ENCODE measurements at regions not wholly inside any gene's neighbourhood (a gene's known extent, or its start where the extent isn't known, plus 50 kb on each side); places are given as distances from the start of the nearest gene placed in this dataset.

GRCh38 chr4:4735870-4736269, 123.6 kb upstream of the MSX1 start:
- DNase-seq (ENCODE audit: low read depth), result no peak

DNA sequence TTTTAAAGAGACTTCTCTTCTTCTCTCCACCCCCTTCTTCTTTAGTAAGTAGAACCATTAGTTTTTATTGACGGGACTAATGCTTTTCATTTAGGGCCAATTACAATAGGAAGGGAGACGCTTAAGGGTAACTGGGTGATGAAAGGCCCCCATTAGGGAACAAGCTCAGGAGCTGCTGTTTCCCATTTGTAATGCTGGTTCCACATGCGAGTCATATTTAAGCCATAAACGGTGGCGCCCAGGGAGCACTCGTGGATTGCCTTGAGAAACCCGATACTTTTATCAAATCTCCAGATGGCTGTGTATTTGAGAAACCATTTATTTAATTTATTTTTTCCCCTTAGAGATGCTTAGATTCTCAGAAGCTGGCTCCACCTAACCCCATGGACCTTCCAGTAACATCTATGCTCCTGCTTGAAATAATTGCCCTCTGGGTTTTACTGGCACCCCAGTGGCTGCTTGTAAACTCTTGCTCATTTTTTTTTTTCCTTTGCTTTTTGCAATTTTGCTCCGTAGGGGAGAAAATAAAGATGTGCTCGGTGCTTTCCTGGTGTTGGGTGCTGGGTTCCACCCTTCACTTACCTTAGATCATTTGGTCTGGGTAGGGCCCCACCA, 124.2 kb upstream of the MSX1 start:
- DNase-seq (ENCODE audit: low read depth), result no peak

- no peak for DNase-seq (ENCODE audit: low read depth)
Measured at GRCh38 chr4:4734425-4734824, 125.0 kb upstream of the MSX1 start.

GRCh38 chr4:4733663-4734062, 125.8 kb upstream of the MSX1 start:
- no peak for DNase-seq (ENCODE audit: low read depth)

- no peak for DNase-seq (ENCODE audit: low read depth)
Measured at GRCh38 chr4:4730249-4730648, 129.2 kb upstream of the MSX1 start.

- no peak for DNase-seq (ENCODE audit: low read depth)
Measured at GRCh38 chr4:4729206-4729605, 130.3 kb upstream of the MSX1 start.

- no peak for DNase-seq (ENCODE audit: low read depth)
Measured at GRCh38 chr4:4727536-4727935, 131.9 kb upstream of the MSX1 start.

GRCh38 chr4:4726051-4726450, 133.4 kb upstream of the MSX1 start:
- peak; percentile 11 for DNase-seq (ENCODE audit: low read depth)

DNA sequence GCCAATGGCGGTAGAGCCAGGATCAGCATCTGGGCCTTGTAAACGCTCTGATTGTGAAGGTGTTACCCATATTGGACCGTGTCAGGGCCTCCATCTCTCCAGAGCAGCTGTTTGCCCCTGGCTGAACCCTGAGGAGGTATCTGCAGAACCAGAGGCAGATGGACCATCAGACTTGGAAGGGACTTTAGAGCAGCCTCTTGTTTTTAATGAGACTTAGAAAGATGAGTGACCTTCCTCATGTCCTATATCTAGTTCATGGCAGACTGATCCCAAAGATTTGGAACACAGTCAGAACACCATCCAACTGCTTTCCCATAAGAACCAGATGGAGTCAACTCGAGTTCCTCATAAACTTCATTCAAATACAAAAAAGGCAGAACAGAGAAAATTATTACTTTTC, 135.1 kb upstream of the MSX1 start:
- no peak for DNase-seq (ENCODE audit: low read depth)

DNA sequence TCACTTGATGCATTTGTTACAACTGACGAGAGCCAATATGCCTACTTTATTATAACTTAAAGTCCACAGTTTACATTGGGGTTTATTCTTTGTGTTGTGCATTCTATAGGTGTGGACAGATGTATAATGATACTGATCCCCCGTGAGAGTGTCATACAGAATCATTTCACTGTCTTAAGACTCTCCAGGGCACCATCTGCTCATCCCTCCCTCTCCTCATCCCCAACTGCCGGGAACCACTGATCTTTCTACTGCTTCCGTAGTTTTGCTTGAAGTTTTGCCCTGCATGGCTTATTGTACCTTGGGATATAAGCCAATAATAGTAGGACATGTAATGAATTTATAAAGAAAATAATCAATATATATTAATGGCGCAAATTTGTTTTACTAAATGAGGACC, 137.8 kb upstream of the MSX1 start:
- DNase-seq (ENCODE audit: low read depth), result no peak

GRCh38 chr4:4720646-4721045, 138.8 kb upstream of the MSX1 start:
- DNase-seq (ENCODE audit: low read depth), result no peak

- no peak for DNase-seq (ENCODE audit: low read depth)
Measured at GRCh38 chr4:4719436-4719835, 140.0 kb upstream of the MSX1 start.

- DNase-seq (ENCODE audit: low read depth), result no peak
Measured at GRCh38 chr4:4717692-4718091, 141.8 kb upstream of the MSX1 start.

GRCh38 chr4:4714331-4714730, 145.1 kb upstream of the MSX1 start:
- no peak for DNase-seq (ENCODE audit: low read depth)

DNA sequence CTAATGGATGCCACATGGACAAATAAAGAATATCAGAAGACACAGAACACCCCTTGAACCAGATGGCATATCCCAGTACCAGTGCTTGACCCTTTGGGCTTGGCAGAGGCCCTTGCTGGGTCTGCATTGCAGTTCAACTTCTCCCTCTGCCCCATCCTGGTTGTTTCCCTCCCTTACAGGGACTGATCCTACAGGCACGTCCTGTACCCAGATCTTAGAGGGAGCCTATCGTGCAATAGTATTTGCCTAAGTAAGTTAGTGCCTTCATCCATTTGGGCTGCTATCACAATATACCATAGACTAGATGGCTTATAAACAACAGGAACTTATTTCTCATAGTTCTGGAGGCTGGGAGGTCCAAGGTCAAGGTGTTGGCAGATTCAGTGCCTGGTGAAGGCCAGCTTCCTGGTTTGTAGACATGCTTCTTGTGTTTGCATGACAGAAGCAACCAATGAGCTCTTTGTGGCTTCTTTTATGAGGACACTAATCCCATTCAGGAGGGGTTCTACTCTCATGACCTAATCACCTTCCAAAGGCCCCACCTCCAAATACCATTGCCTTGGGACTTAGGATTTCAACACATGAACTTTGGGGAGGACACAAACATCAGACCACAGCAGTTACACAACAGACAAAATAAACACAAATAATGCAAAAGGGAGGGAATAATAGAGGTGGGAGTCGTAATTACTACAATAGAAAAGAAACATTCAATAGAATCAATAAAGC, 146.5 kb upstream of the MSX1 start:
- DNase-seq (ENCODE audit: low read depth), result no peak

GRCh38 chr4:4711902-4712301, 147.6 kb upstream of the MSX1 start:
- DNase-seq (ENCODE audit: low read depth), result no peak

DNA sequence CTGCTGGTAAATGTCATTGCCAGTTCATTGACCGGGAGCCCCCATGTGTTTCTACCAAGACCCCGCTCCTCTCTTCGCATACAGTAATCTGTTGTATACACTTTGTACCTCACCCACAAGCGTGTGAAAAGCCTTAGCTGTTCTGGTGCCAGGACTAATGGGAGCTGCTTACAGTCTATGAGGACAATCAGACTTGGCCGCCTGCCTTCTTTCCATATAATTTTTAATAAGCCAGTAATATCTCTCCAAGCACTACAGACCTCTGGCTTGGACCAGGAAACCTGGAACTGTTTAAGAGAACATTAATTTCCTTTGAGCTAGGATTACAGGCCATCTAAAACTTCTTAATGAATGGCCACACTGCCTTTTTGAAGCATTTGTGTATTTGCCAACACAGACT, 149.7 kb upstream of the MSX1 start:
- no peak for DNase-seq (ENCODE audit: low read depth)

- DNase-seq (ENCODE audit: low read depth), result no peak
Measured at GRCh38 chr4:4704267-4704666, 155.2 kb upstream of the MSX1 start.

GRCh38 chr4:4697584-4697983, 155.7 kb upstream of the STX18 start:
- no peak for DNase-seq (ENCODE audit: low read depth)

DNA sequence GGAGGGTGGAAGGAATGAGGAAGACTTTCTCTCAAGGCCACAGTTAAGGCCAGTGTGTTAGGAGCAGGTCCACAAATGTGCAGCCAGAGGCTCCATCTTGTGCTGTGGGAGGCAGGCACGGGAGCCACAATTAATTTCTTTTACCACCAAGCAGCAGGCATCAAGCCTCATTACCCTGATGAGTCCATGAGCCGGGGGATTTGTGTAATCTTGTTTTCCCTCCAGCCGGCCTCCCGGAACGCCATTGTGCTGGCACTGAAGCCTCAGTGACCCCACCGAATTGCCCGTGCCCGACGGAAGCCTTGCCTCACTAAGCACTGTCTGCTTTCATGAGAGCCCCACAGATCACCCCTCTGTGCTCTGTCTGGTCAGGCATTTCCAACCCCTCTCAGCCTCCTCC, 154.7 kb upstream of the STX18 start:
- DNase-seq (ENCODE audit: low read depth), result no peak

- no peak for DNase-seq (ENCODE audit: low read depth)
Measured at GRCh38 chr4:4695497-4695896, 153.6 kb upstream of the STX18 start.

GRCh38 chr4:4694827-4695226, 153.0 kb upstream of the STX18 start:
- no peak for DNase-seq (ENCODE audit: low read depth)

GRCh38 chr4:4694296-4694772, 152.5 kb upstream of the STX18 start:
- DNase-seq (ENCODE audit: low read depth), result no peak

DNA sequence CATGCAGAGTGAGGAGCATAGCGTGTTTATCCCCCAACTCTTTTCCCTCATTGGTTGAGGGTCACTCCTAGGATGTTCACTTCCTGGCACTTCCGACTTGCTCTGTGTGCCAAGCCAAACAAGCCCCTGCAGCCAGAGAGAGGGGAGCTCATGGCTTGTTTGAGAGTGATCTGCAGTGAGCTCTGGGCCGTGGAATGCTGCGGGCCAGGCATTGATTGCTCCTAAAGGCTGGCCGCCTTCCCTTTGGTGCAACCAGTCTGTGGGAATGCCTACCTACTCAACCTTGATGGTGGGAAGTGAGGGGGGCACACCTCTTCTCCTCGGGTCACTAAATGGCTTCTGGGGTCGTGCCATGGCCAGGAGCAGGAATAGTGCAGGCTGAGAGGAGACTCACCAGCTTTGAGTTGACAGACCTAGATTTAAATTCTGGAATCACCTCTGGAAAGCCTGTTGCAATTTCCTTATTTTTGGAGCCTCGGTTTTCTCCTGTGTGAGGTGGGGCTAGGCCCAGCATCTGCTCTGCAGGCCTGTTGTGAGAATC, 152.0 kb upstream of the STX18 start:
- DNase-seq (ENCODE audit: low read depth), result no peak
